K562 (cell line): ENCODE measurements at regions not wholly inside any gene's neighbourhood (a gene's known extent, or its start where the extent isn't known, plus 50 kb on each side); places are given as distances from the start of the nearest gene placed in this dataset.

Experiments
- E2F5 ChIP-seq: sonication (generic); formaldehyde crosslinking; IDR thresholded peaks from 2 replicates; pipeline ENCODE4 v1.8.0; 2022; ENCODE audit warnings: mild to moderate bottlenecking, missing genetic modification reagents
- RCOR1 ChIP-seq, 2 experiments: IDR thresholded peaks; 2 replicates each; pipeline ENCODE4 v1.6.1; 2012; ENCODE audit warnings: low read depth in 2 of 2, low read length in 2 of 2, borderline replicate concordance in 1 of 2, improper control_type of control experiment in 1 of 2
- SMAD2 ChIP-seq: fragments of 150-350 bp; IDR thresholded peaks from 2 replicates; pipeline ENCODE4 v1.6.1; 2014; ENCODE audit warnings: low read depth, mild to moderate bottlenecking, low read length
- TF ChIP-seq, protein P1 (sequence below), 2 experiments: fragments of 450-650 bp; IDR thresholded peaks; 2 replicates each; pipeline ENCODE4 v1.6.1; 2018; ENCODE audit warnings: mild to moderate bottlenecking in 2 of 2, low read depth in 1 of 2; ENCODE audit not compliant: partially characterized antibody in 2 of 2

GRCh38 chr6:138594758-138595140 lies 95.5 kb upstream of the NHSL1 start:
- TF ChIP-seq, protein P1, sequence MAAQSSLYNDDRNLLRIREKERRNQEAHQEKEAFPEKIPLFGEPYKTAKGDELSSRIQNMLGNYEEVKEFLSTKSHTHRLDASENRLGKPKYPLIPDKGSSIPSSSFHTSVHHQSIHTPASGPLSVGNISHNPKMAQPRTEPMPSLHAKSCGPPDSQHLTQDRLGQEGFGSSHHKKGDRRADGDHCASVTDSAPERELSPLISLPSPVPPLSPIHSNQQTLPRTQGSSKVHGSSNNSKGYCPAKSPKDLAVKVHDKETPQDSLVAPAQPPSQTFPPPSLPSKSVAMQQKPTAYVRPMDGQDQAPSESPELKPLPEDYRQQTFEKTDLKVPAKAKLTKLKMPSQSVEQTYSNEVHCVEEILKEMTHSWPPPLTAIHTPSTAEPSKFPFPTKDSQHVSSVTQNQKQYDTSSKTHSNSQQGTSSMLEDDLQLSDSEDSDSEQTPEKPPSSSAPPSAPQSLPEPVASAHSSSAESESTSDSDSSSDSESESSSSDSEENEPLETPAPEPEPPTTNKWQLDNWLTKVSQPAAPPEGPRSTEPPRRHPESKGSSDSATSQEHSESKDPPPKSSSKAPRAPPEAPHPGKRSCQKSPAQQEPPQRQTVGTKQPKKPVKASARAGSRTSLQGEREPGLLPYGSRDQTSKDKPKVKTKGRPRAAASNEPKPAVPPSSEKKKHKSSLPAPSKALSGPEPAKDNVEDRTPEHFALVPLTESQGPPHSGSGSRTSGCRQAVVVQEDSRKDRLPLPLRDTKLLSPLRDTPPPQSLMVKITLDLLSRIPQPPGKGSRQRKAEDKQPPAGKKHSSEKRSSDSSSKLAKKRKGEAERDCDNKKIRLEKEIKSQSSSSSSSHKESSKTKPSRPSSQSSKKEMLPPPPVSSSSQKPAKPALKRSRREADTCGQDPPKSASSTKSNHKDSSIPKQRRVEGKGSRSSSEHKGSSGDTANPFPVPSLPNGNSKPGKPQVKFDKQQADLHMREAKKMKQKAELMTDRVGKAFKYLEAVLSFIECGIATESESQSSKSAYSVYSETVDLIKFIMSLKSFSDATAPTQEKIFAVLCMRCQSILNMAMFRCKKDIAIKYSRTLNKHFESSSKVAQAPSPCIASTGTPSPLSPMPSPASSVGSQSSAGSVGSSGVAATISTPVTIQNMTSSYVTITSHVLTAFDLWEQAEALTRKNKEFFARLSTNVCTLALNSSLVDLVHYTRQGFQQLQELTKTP (IDR thresholded peaks at IDR 0.05; ENCODE audit: low read depth in 1 of 2, partially characterized antibody in 2 of 2): no peak
- no peak for TF ChIP-seq SMAD2
- TF ChIP-seq RCOR1 (IDR thresholded peaks at IDR 0.05; ENCODE audit: borderline replicate concordance in 1 of 2, low read depth in 2 of 2, low read length in 2 of 2): no peak
- TF ChIP-seq E2F5 (CRISPR knock-in tag): no peak
